ENCODE measurements at regions not wholly inside any gene's neighbourhood (a gene's known extent, or its start where the extent isn't known, plus 50 kb on each side); places are given as distances from the start of the nearest gene placed in this dataset.

- Histone ChIP-seq H3K4me1 (ENCODE audit: control insufficient read depth, insufficient read depth, low read length) (no peaks in the 10 kb centered on the region), H3K27me3 (ENCODE audit: control insufficient read depth, insufficient read depth, low read length) (no peaks in the 10 kb centered on the region), H3K27ac (ENCODE audit: low read length) (no peak overlapping the region), H3K9me3 (ENCODE audit: control insufficient read depth, insufficient read depth, low read length) (no peaks in the 10 kb centered on the region), H3K36me3 (ENCODE audit: control insufficient read depth, insufficient read depth, low read length) (no peaks in the 10 kb centered on the region), H3K4me3 (ENCODE audit: low read length) (no peak overlapping the region)
- Mint-ChIP-seq H3K27me3 (ENCODE audit: low read depth in 2 of 2) (peaks cover 6 to 9% of the 10 kb centered on the region in 2 donors), H3K4me1 (no peaks in the 10 kb centered on the region), H3K27ac (no peak overlapping the region), H3K9me3 (peaks cover 0 to 2% of the 10 kb centered on the region in 2 donors), H3K36me3 (no peaks in the 10 kb centered on the region), H3K4me3 (no peak overlapping the region)
- intact Hi-C loops (cut with micrococcal nuclease), result no loop called here
- 82% methylated on average over 1 of the region's 1 CpG for WGBS (ENCODE audit: insufficient coverage)
- no peak for ATAC-seq
- TF ChIP-seq CTCF (IDR thresholded peaks at IDR 0.05), result no peak
- DNase-seq, result no peak
These were observed 306.8 kb upstream of the DMAC1 start for GRCh38 chr9:8106362-8106761.

GRCh38 chr9:8101607-8102006, 302.0 kb upstream of the DMAC1 start:
- Mint-ChIP-seq H3K9me3 (peaks cover 0 to 8% of the 10 kb centered on the region in 2 donors), H3K27me3 (ENCODE audit: low read depth in 2 of 2) (peaks cover 0 to 3% of the 10 kb centered on the region in 2 donors), H3K36me3 (no peaks in the 10 kb centered on the region), H3K4me3 (no peak overlapping the region), H3K27ac (no peak overlapping the region), H3K4me1 (no peaks in the 10 kb centered on the region)
- no peaks in the 10 kb centered on the region for H3K27me3 ChIP-seq (ENCODE audit: control insufficient read depth, insufficient read depth, low read length)
- DNase-seq (no peak), ATAC-seq (no peak)
- no peak for TF ChIP-seq CTCF (IDR thresholded peaks at IDR 0.05)
- intact Hi-C loops (cut with micrococcal nuclease), result no loop called here
- no peaks in the 10 kb centered on the region for H3K9me3 ChIP-seq (ENCODE audit: control insufficient read depth, insufficient read depth, low read length)
- no peak overlapping the region for H3K27ac ChIP-seq (ENCODE audit: low read length)
- H3K4me3 ChIP-seq (ENCODE audit: low read length), result no peak overlapping the region
- no peaks in the 10 kb centered on the region for H3K4me1 ChIP-seq (ENCODE audit: control insufficient read depth, insufficient read depth, low read length)
- no peaks in the 10 kb centered on the region for H3K36me3 ChIP-seq (ENCODE audit: control insufficient read depth, insufficient read depth, low read length)
- 90% methylated on average over 1 of the region's 2 CpGs for WGBS (ENCODE audit: insufficient coverage)

- ATAC-seq, result no peak
- TF ChIP-seq CTCF (IDR thresholded peaks at IDR 0.05), result no peak
- Histone ChIP-seq H3K36me3 (ENCODE audit: control insufficient read depth, insufficient read depth, low read length) (no peaks in the 10 kb centered on the region), H3K27me3 (ENCODE audit: control insufficient read depth, insufficient read depth, low read length) (no peaks in the 10 kb centered on the region), H3K4me3 (ENCODE audit: low read length) (no peak overlapping the region), H3K9me3 (ENCODE audit: control insufficient read depth, insufficient read depth, low read length) (no peaks in the 10 kb centered on the region), H3K4me1 (ENCODE audit: control insufficient read depth, insufficient read depth, low read length) (no peaks in the 10 kb centered on the region), H3K27ac (ENCODE audit: low read length) (no peak overlapping the region)
- 100% methylated on average over 3 of the region's 4 CpGs for WGBS (ENCODE audit: insufficient coverage)
- no peak overlapping the region for H3K4me3 Mint-ChIP-seq
- H3K4me1 Mint-ChIP-seq, result no peaks in the 10 kb centered on the region
- H3K36me3 Mint-ChIP-seq, result no peaks in the 10 kb centered on the region
- DNase-seq, result no peak
- no peak overlapping the region for H3K27ac Mint-ChIP-seq
- H3K9me3 Mint-ChIP-seq, result peaks cover 0 to 6% of the 10 kb centered on the region in 2 donors
- intact Hi-C loops (cut with micrococcal nuclease), result no loop called here
- H3K27me3 Mint-ChIP-seq (ENCODE audit: low read depth in 2 of 2), result peaks cover 0 to under 1% of the 10 kb centered on the region in 2 donors
These were observed 296.5 kb upstream of the DMAC1 start for GRCh38 chr9:8096091-8096490.

- H3K36me3 Mint-ChIP-seq, result no peaks in the 10 kb centered on the region
- WGBS (ENCODE audit: insufficient coverage), result 90% methylated on average over 2 of the region's 3 CpGs
- no peaks in the 10 kb centered on the region for H3K9me3 ChIP-seq (ENCODE audit: control insufficient read depth, insufficient read depth, low read length)
- peaks cover 0 to 3% of the 10 kb centered on the region in 2 donors for H3K27me3 Mint-ChIP-seq (ENCODE audit: low read depth in 2 of 2)
- no peak for ATAC-seq
- no peak overlapping the region for H3K27ac ChIP-seq (ENCODE audit: low read length)
- TF ChIP-seq CTCF (IDR thresholded peaks at IDR 0.05), result no peak
- H3K4me3 ChIP-seq (ENCODE audit: low read length), result no peak overlapping the region
- H3K4me1 ChIP-seq (ENCODE audit: control insufficient read depth, insufficient read depth, low read length), result no peaks in the 10 kb centered on the region
- H3K4me1 Mint-ChIP-seq, result no peaks in the 10 kb centered on the region
- no peaks in the 10 kb centered on the region for H3K36me3 ChIP-seq (ENCODE audit: control insufficient read depth, insufficient read depth, low read length)
- H3K9me3 Mint-ChIP-seq, result peaks cover 0 to 6% of the 10 kb centered on the region in 2 donors
- intact Hi-C loops (cut with micrococcal nuclease), result no loop called here
- no peak for DNase-seq
- H3K4me3 Mint-ChIP-seq, result no peak overlapping the region
- H3K27ac Mint-ChIP-seq, result no peak overlapping the region
- no peaks in the 10 kb centered on the region for H3K27me3 ChIP-seq (ENCODE audit: control insufficient read depth, insufficient read depth, low read length)
These were observed 296.1 kb upstream of the DMAC1 start for GRCh38 chr9:8095672-8096086.
